ENCODE measurements at regions not wholly inside any gene's neighbourhood (a gene's known extent, or its start where the extent isn't known, plus 50 kb on each side); places are given as distances from the start of the nearest gene placed in this dataset.

- DNase-seq (ENCODE audit: low read depth), result no peak
- ChIA-PET POLR2A (no interaction called here), CTCF (no interaction called here)
- TF ChIP-seq, protein P1, sequence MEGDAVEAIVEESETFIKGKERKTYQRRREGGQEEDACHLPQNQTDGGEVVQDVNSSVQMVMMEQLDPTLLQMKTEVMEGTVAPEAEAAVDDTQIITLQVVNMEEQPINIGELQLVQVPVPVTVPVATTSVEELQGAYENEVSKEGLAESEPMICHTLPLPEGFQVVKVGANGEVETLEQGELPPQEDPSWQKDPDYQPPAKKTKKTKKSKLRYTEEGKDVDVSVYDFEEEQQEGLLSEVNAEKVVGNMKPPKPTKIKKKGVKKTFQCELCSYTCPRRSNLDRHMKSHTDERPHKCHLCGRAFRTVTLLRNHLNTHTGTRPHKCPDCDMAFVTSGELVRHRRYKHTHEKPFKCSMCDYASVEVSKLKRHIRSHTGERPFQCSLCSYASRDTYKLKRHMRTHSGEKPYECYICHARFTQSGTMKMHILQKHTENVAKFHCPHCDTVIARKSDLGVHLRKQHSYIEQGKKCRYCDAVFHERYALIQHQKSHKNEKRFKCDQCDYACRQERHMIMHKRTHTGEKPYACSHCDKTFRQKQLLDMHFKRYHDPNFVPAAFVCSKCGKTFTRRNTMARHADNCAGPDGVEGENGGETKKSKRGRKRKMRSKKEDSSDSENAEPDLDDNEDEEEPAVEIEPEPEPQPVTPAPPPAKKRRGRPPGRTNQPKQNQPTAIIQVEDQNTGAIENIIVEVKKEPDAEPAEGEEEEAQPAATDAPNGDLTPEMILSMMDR (IDR thresholded peaks at IDR 0.05; ENCODE audit: insufficient read depth, low read depth, low read length), result no peak
- peaks cover 2% of the 10 kb centered on the region; the same call in 1 of the 2 replicates for H3K27me3 ChIP-seq (ENCODE audit: control insufficient read depth, insufficient read depth, low read length)
- H3K4me3 ChIP-seq (ENCODE audit: low read depth, low read length), result no peak overlapping the region
- H3K36me3 ChIP-seq (ENCODE audit: control insufficient read depth, insufficient read depth, low read length), result no peaks in the 10 kb centered on the region
Measured at GRCh38 chr10:90199093-90199492, 497.7 kb downstream of the KIF20B start.

- H3K36me3 ChIP-seq (ENCODE audit: control insufficient read depth, insufficient read depth, low read length), result no peaks in the 10 kb centered on the region
- POLR2A ChIA-PET, result no interaction called here
- H3K27me3 ChIP-seq (ENCODE audit: control insufficient read depth, insufficient read depth, low read length), result peaks cover 2% of the 10 kb centered on the region; the same call in 1 of the 2 replicates
- no peak overlapping the region for H3K4me3 ChIP-seq (ENCODE audit: low read depth, low read length)
- TF ChIP-seq, protein P1 (IDR thresholded peaks at IDR 0.05; ENCODE audit: insufficient read depth, low read depth, low read length), result no peak
- CTCF ChIA-PET, result no interaction called here
- DNase-seq (ENCODE audit: low read depth), result no peak
Measured at GRCh38 chr10:90199513-90199912, 498.1 kb downstream of the KIF20B start.

DNA sequence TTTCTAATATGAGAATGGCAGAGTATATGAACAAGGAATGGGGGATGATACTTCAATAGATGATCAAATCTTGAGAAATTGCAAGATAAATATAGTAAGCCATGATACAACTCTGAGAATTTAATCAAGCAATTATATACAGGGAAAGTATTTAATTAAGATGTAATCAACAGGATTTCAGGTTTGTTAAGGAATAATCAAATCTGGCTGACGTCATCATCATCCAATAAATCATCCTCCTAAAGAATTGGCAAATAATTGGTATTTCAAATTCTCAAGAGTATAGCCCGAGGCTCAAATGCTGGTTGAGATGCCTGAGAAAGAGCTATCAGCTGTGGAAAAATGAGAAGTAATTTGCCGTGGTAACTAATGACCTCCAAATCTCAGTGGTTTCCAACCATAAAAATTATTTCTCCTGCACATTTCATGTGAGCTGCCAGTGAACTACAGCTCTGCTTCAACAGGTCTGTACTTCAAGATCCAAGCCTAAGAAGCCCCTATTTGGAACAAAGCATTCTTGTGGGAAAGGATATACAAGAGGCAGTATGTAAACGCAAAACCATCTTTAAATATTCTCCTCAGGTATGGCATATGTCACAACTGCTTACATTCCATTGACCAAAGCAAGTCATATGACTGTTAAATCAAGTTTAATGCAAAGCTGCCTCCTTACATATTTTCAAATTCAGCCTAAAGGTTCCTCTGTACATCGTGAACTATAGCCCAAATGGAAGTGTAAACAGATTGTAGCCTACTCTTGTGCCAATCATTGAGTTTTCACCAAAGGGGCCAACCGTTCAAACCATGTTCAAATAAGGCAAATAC is 503.0 kb downstream of the KIF20B start:
- Histone ChIP-seq H3K36me3 (ENCODE audit: control insufficient read depth, insufficient read depth, low read length) (no peaks in the 10 kb centered on the region), H3K27me3 (ENCODE audit: control insufficient read depth, insufficient read depth, low read length) (peaks cover 2% of the 10 kb centered on the region; the same call in 1 of the 2 replicates), H3K4me3 (ENCODE audit: low read depth, low read length) (no peak overlapping the region)
- CTCF ChIA-PET, result interaction anchor here (1.0 to 1.6 kb wide), 2 partner anchors 7 to 15 kb away, joined by 3 to 4 read pairs; no protein-coding TSS in a partner anchor
- TF ChIP-seq, protein P1 (IDR thresholded peaks at IDR 0.05; ENCODE audit: insufficient read depth, low read depth, low read length), result no peak
- peak; percentile 10 for DNase-seq (ENCODE audit: low read depth)
- POLR2A ChIA-PET, result no interaction called here

DNA sequence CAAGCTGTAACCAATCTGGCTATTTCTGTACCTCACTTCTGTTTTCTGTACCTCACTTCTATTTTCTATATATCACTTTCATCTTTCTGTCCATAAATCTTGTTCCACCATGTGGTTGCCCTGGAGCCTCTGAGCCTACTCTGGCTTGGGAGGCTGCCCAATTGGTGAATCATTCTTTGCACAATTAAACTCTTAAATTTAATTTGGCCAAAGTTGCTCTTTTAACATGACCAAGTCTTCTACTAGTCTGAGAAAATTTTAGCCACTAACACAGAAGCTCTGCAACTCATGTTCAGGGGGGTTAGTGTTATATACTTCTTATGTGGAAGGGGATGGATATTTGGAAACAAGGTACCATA is 503.5 kb downstream of the KIF20B start:
- ChIA-PET CTCF (interaction anchor here (1.0 to 1.6 kb wide), 2 partner anchors 8 to 14 kb away, joined by 3 to 4 read pairs; no protein-coding TSS in a partner anchor), POLR2A (no interaction called here)
- no peaks in the 10 kb centered on the region for H3K36me3 ChIP-seq (ENCODE audit: control insufficient read depth, insufficient read depth, low read length)
- H3K27me3 ChIP-seq (ENCODE audit: control insufficient read depth, insufficient read depth, low read length), result 0 out of 2 replicates have a peak, but pooled peaks cover 2% of the 10 kb centered on the region
- no peak overlapping the region for H3K4me3 ChIP-seq (ENCODE audit: low read depth, low read length)
- peak; percentile 56 for DNase-seq (ENCODE audit: low read depth)
- TF ChIP-seq, protein P1 (IDR thresholded peaks at IDR 0.05; ENCODE audit: insufficient read depth, low read depth, low read length), result no peak

DNA sequence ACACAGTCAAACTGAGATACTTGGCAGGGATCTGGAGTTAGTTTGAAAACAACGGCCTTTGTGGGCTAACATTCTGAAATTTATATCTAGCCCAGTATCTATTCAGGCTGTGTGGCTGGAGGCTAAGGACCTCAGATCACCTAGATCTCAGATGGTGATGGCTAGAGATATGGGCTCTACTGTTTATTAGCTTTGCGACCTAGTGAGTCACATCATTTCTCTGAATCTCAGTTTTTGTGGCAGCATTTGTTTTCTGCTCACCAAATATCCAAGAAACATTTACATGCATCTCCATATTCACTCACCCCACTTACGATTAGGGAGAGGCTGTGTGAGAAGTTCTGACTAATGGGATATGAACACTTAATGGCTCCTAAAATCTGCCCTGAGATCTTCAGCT is 503.9 kb downstream of the KIF20B start:
- POLR2A ChIA-PET, result no interaction called here

More for the DNA sequence above, 503.9 kb downstream of the KIF20B start:
- Histone ChIP-seq H3K36me3 (ENCODE audit: control insufficient read depth, insufficient read depth, low read length) (no peaks in the 10 kb centered on the region), H3K4me3 (ENCODE audit: low read depth, low read length) (no peak overlapping the region), H3K27me3 (ENCODE audit: control insufficient read depth, insufficient read depth, low read length) (0 out of 2 replicates have a peak, but pooled peaks cover 2% of the 10 kb centered on the region)
- TF ChIP-seq, protein P1 (IDR thresholded peaks at IDR 0.05; ENCODE audit: insufficient read depth, low read depth, low read length), result no peak
- CTCF ChIA-PET, result interaction anchor here (1.0 to 1.6 kb wide), 2 partner anchors 8 to 14 kb away, joined by 3 to 4 read pairs; no protein-coding TSS in a partner anchor
- DNase-seq (ENCODE audit: low read depth), result peak; percentile 10

Data from BJ (cell line).